Muscle of leg (tissue), 3 donors: ENCODE measurements at regions not wholly inside any gene's neighbourhood (a gene's known extent, or its start where the extent isn't known, plus 50 kb on each side); places are given as distances from the start of the nearest gene placed in this dataset.
"Not testable (repeated sequence)": the region's sequence is repeated elsewhere in the genome, so short reads cannot be mapped to it uniquely, and the experiment has no call there.

Source experiments
- DNase-seq: peaks from one replicate; pipeline ENCODE4 v3.0.0; 2013
- H3K27ac ChIP-seq: one replicate; pipeline ENCODE4 v1.5.1; 2013; ENCODE audit warnings: mild to moderate bottlenecking, low read length, control low read depth
- H3K27me3 ChIP-seq: one replicate; pipeline ENCODE4 v1.6.1; 2013; ENCODE audit warnings: low read length; ENCODE audit not compliant: control insufficient read depth, insufficient read depth
- H3K36me3 ChIP-seq: one replicate; pipeline ENCODE4 v1.6.1; 2013; ENCODE audit warnings: low read length; ENCODE audit not compliant: control insufficient read depth, insufficient read depth
- H3K4me1 ChIP-seq: one replicate; pipeline ENCODE4 v1.6.1; 2013; ENCODE audit warnings: low read length; ENCODE audit not compliant: control insufficient read depth, insufficient read depth
- H3K4me3 ChIP-seq: one replicate; pipeline ENCODE4 v1.5.1; 2013; ENCODE audit warnings: low read length, control low read depth
- H3K9me3 ChIP-seq: replicated peaks from 2 replicates; pipeline ENCODE4 v1.6.1; 2013; ENCODE audit warnings: low read depth, low read length; ENCODE audit not compliant: control insufficient read depth
- WGBS: methylation state at CpG from one replicate; pipeline ENCODE4 v1.1.5; 2013; ENCODE audit warnings: missing lambda C conversion rate; ENCODE audit not compliant: insufficient coverage; 5-methylcytosine and 5-hydroxymethylcytosine counted together

DNA sequence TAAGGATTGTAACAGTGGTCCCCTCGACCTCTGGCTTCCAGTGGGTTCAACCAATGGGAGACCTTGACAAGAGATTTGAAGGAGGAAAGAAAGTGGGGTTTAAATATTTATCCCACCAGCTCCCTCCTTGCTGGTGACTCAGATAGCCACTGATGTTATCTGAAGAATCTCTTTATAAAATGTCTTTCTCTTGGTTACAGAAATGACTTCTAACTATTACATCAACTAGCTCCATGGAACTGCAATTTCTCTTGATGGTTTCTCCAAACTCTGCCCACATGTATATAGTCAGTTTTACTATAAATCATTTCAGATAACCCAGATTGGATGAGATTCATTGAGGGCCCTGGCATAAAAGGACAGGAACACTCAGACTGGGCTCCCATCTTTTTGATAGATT, 920.2 kb upstream of the SOX9 start:
- WGBS = no CpG with 5 or more reads among the region's 1 CpG
- no peaks in the 10 kb centered on the region for H3K9me3 ChIP-seq

DNA sequence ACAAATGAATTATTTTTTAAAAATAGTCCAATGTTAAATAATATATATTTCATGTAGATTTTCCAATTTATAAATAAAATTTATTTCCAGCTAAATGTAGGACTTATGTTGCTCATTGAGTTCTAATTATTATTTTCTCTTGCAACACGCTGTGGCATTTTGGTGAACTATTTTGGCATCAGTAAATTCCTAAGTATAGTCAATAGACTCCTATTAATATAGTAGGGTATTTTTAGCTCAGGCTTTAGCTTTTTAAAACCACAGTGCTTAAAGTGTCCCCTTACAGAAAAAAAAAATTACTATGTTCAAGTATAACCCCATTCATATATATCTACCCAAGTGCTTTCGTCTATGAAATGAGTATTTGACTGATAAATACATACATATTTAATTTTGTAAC, 919.2 kb upstream of the SOX9 start:
- H3K4me1 ChIP-seq = no peaks in the 10 kb centered on the region
- H3K9me3 ChIP-seq = no peaks in the 10 kb centered on the region
- H3K36me3 ChIP-seq = no peaks in the 10 kb centered on the region
- no peaks in the 10 kb centered on the region for H3K27me3 ChIP-seq
- no peak for DNase-seq
- H3K4me3 ChIP-seq = no peak overlapping the region
- no CpG with 5 or more reads among the region's 2 CpGs for WGBS
- no peak overlapping the region for H3K27ac ChIP-seq

More for the DNA sequence above, 920.2 kb upstream of the SOX9 start:
- Histone ChIP-seq H3K27me3 (no peaks in the 10 kb centered on the region), H3K27ac (no peak overlapping the region), H3K4me1 (no peaks in the 10 kb centered on the region), H3K4me3 (no peak overlapping the region), H3K36me3 (no peaks in the 10 kb centered on the region)
- no peak for DNase-seq

DNA sequence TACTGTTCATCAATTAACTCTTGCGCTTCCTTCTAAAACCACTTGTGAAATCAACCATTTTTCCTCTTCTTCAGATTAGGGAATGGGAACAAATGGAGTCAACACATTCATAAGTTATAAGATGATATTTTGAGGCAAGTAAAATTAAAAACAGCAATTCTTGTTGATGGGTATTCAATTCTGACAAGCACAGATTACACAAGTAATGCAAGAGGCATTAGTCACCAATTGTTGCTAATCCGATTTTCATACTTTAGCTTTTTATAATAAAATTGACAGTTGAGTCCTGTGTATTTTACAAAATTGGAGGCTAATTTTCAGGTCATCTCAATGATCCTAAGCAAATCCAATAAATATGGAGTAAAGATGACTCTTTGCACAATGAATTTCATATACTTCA, 918.4 kb upstream of the SOX9 start:
- Histone ChIP-seq H3K4me1 (no peaks in the 10 kb centered on the region), H3K36me3 (no peaks in the 10 kb centered on the region), H3K9me3 (no peaks in the 10 kb centered on the region), H3K27me3 (no peaks in the 10 kb centered on the region), H3K4me3 (no peak overlapping the region), H3K27ac (no peak overlapping the region)
- WGBS = no CpG with 5 or more reads among the region's 2 CpGs
- DNase-seq = no peak

DNA sequence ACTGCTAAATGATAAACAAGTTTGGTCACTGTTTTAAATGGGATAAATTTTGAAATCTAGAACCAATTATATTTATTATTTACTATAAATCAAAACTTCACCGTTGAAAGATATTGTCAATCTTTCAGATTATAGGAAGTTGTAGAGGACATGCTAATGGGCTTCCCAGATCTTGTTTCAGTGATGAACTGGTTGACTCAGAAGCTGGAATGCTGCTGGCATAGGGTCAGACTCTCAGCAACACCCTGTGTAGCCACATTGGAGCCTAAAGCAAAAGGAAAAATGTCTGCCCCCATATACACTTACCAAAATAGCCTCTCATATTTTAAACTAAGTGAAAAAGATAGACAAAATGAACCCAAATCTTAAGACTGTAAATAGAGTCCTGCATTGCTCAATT, 916.9 kb upstream of the SOX9 start:
- Histone ChIP-seq H3K27ac (no peak overlapping the region), H3K4me1 (no peaks in the 10 kb centered on the region), H3K36me3 (no peaks in the 10 kb centered on the region), H3K4me3 (no peak overlapping the region), H3K27me3 (no peaks in the 10 kb centered on the region), H3K9me3 (no peaks in the 10 kb centered on the region)
- no CpG with 5 or more reads among the region's 1 CpG for WGBS
- DNase-seq = no peak

DNA sequence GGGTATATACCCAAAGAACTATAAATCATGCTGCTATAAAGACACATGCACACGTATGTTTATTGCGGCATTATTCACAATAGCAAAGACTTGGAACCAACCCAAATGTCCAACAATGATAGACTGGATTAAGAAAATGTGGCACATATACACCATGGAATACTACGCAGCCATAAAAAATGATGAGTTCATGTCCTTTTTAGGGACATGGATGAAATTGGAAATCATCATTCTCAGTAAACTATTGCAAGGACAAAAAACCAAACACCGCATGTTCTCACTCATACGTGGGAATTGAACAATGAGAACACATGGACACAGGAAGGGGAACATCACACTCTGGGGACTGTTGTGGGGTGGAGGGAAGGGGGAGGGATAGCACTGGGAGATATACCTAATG, 914.9 kb upstream of the SOX9 start:
- H3K27me3 ChIP-seq, H3K4me1 ChIP-seq, H3K27ac ChIP-seq, H3K36me3 ChIP-seq, DNase-seq, H3K4me3 ChIP-seq, H3K9me3 ChIP-seq: not testable (repeated sequence)
- WGBS = no CpG with 5 or more reads among the region's 5 CpGs

DNA sequence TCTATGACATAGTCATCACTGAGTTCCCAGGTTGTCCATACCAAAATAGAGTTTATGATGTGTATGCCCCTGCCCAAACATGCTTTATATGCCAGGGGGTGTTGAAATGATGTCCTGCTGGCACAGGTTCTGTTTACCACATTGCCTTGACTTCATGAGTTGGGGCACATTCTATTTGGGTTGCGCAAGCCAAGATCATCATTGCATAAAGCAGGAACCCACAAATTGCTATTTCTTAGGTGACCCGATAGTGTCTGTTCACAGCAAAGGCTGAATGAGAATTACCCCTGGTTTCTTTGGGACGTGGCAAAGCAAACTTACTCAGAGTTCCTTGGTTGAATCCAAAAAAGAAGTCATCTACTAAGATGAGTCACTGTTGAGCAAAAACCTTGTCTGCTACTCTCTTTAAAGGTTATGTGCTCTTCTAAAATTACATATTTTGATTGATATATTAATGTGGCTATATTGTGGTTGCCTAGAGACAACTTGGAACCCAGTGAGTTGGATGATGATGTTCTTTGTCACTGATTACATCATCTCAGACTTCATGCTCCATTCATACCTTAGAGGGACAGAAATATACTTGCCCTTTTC, 912.6 kb upstream of the SOX9 start:
- 89% methylated on average over 3 of the region's 3 CpGs for WGBS
- no peaks in the 10 kb centered on the region for H3K36me3 ChIP-seq

DNA sequence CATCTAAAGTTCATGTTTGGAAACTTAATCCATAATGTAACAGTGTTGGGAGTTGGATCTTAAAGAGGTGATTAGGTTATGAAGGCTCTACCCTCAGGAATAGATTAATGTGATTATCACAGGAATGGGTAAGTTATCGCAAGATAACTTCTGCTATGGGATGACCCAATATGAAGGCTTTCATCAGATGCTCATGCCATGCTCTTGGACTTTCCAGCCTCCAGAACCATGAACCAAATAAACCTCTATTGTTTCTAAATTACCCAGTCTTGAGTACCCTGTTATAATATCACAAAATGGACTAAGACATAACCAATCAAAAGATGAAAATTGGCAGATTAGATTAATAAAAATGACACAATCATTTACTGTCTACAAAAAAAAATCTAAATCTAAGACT, 906.9 kb upstream of the SOX9 start:
- no CpG with 5 or more reads among the region's 1 CpG for WGBS
- H3K9me3 ChIP-seq = no peaks in the 10 kb centered on the region
- no peak for DNase-seq
- H3K27ac ChIP-seq = no peak overlapping the region
- no peaks in the 10 kb centered on the region for H3K4me1 ChIP-seq
- no peaks in the 10 kb centered on the region for H3K36me3 ChIP-seq
- H3K27me3 ChIP-seq = no peaks in the 10 kb centered on the region
- H3K4me3 ChIP-seq = no peak overlapping the region

More for the DNA sequence above, 912.6 kb upstream of the SOX9 start:
- DNase-seq = no peak
- H3K27ac ChIP-seq = no peak overlapping the region
- no peaks in the 10 kb centered on the region for H3K27me3 ChIP-seq
- H3K4me1 ChIP-seq = no peaks in the 10 kb centered on the region
- no peaks in the 10 kb centered on the region for H3K9me3 ChIP-seq
- H3K4me3 ChIP-seq = no peak overlapping the region

DNA sequence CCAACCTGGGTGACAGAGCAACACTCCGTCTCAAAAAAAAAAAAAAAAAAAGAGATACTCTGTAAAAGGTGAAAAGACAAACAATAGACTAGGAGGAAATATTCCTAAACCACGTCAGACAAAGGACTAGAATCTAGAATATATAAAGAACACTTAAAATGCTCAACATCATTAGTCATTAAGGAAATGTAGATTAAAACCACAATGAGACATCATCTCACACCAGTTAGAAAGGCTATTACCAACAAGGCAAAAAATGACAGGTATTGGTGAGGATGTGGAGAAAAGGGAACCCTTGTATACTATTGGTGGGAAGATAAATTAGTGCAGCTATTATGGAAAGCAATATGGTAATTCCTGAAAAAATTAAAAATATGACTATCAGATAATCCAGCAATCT, 903.1 kb upstream of the SOX9 start:
- no peak overlapping the region for H3K4me3 ChIP-seq
- H3K9me3 ChIP-seq = no peaks in the 10 kb centered on the region
- no CpG with 5 or more reads among the region's 2 CpGs for WGBS
- no peaks in the 10 kb centered on the region for H3K36me3 ChIP-seq
- no peaks in the 10 kb centered on the region for H3K4me1 ChIP-seq
- DNase-seq = no peak
- no peak overlapping the region for H3K27ac ChIP-seq
- no peaks in the 10 kb centered on the region for H3K27me3 ChIP-seq

DNA sequence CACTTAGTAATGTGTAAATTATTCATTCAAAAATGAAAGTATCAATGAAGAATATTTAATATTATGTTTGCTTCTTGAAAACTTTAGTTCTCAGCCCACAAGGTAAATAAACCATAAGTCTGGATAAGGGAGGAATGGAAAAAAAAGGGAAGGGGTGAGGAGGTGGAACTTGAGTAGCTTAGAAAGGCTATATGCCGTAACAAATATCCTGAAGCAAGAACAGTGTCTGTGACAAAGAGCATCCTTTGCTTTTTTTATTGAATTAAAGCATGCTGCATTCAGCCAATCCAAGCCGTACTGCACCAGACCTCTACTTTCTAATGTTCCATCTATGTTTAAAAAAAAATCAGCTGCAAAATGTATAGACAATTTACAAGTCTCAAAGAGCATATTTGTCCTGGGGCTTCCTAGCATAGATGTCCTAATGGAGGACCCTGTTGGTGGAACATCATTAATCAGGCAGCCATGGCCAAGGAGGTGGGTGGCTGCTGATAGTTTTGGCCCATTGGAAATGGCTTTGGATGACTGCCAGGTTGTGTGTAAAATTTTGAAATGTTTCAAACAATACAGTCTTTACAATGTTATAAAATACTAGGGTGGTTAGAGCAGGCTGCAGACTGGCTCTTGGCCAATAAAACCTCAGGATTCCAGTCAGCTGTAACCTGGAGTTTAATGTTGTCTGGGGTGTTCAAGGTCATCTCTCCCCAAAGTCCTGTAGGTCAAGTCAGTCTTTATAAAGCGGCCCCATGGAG, 895.8 kb upstream of the SOX9 start:
- H3K36me3 ChIP-seq = no peaks in the 10 kb centered on the region

DNA sequence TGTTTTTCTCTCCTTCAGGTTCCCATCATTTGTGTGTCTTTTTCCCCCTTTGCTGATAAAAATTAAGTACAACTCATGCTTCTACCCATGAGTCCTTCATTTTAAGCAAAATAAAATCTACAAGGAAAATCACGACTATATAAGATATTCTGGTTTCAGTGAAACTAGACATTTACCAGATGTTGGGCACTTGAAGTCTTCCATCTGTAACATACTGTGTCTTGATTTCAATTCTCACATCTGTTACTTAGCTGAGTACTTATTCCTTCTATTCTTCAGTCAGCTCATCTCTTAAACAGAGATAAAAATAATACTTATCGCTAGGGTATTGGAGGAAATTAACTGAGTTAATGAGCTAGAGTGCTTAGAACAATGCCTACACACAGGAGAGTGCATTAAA, 893.0 kb upstream of the SOX9 start:
- Histone ChIP-seq H3K27ac (no peak overlapping the region), H3K36me3 (no peaks in the 10 kb centered on the region), H3K27me3 (no peaks in the 10 kb centered on the region), H3K4me3 (no peak overlapping the region), H3K9me3 (no peaks in the 10 kb centered on the region), H3K4me1 (no peaks in the 10 kb centered on the region)
- DNase-seq = no peak
- no CpG with 5 or more reads among the region's 2 CpGs for WGBS

More for the DNA sequence above, 895.8 kb upstream of the SOX9 start:
- H3K27me3 ChIP-seq = no peaks in the 10 kb centered on the region
- no peaks in the 10 kb centered on the region for H3K4me1 ChIP-seq
- no peak for DNase-seq
- H3K9me3 ChIP-seq = no peaks in the 10 kb centered on the region
- no peak overlapping the region for H3K4me3 ChIP-seq
- 40% methylated on average over 1 of the region's 3 CpGs for WGBS
- no peak overlapping the region for H3K27ac ChIP-seq
